Hepatocyte (in vitro differentiated cells): ENCODE measurements at regions not wholly inside any gene's neighbourhood (a gene's known extent, or its start where the extent isn't known, plus 50 kb on each side); places are given as distances from the start of the nearest gene placed in this dataset.

Source experiments
- DNase-seq: peaks from one replicate; pipeline ENCODE4 v3.0.0-alpha.2; 2016; ENCODE audit warnings: low spot score
- H2AFZ ChIP-seq: fragments of 200-600 bp; sonication (generic); 2 replicates; pipeline ENCODE4 v1.6.0; 2016; ENCODE audit warnings: antibody characterized with exemption, mild to moderate bottlenecking
- H3K27ac ChIP-seq: fragments of 200-600 bp; sonication (generic); 2 replicates; pipeline ENCODE4 v1.5.1; 2016; ENCODE audit warnings: mild to moderate bottlenecking
- H3K27me3 ChIP-seq: fragments of 200-600 bp; sonication (generic); 2 replicates; pipeline ENCODE4 v1.6.1; 2016
- H3K36me3 ChIP-seq: fragments of 200-600 bp; sonication (generic); replicated peaks from 2 replicates; pipeline ENCODE4 v1.5.1; 2016; ENCODE audit warnings: low read depth; ENCODE audit not compliant: insufficient read depth
- H3K4me1 ChIP-seq: fragments of 200-600 bp; sonication (generic); 2 replicates; pipeline ENCODE4 v1.5.1; 2016; ENCODE audit warnings: mild to moderate bottlenecking, moderate library complexity; ENCODE audit not compliant: insufficient read depth
- H3K4me2 ChIP-seq: fragments of 200-600 bp; sonication (generic); 2 replicates; pipeline ENCODE4 v1.6.0; 2016
- H3K4me3 ChIP-seq: fragments of 200-600 bp; sonication (generic); 2 replicates; pipeline ENCODE4 v1.5.1; 2016; ENCODE audit warnings: mild to moderate bottlenecking
- H3K79me2 ChIP-seq: fragments of 200-600 bp; sonication (generic); 2 replicates; pipeline ENCODE4 v1.6.0; 2017; ENCODE audit warnings: mild to moderate bottlenecking
- H3K9me2 ChIP-seq: fragments of 200-600 bp; sonication (generic); replicated peaks from 2 replicates; pipeline ENCODE4 v1.6.0; 2017; ENCODE audit warnings: mild to moderate bottlenecking; ENCODE audit not compliant: insufficient read depth
- H3K9me3 ChIP-seq: fragments of 200-600 bp; sonication (generic); 2 replicates; pipeline ENCODE4 v1.5.1; 2016; ENCODE audit warnings: low read depth, mild to moderate bottlenecking
- H4K20me1 ChIP-seq: fragments of 200-600 bp; sonication (generic); 2 replicates; pipeline ENCODE4 v1.6.0; 2016; ENCODE audit warnings: mild to moderate bottlenecking; ENCODE audit not compliant: insufficient read depth, poor library complexity, severe bottlenecking
- EZH2 ChIP-seq: fragments of 200-600 bp; sonication (generic); IDR thresholded peaks from 2 replicates; pipeline ENCODE4 v1.6.1; 2016; ENCODE audit warnings: antibody characterized with exemption, mild to moderate bottlenecking, borderline replicate concordance
- EZH2phosphoT487 ChIP-seq: fragments of 200-600 bp; sonication (generic); IDR thresholded peaks from one replicate; pipeline ENCODE4 v1.6.1; 2018; ENCODE audit warnings: antibody characterized with exemption, mild to moderate bottlenecking, low read depth, moderate library complexity; ENCODE audit not compliant: unreplicated experiment, severe bottlenecking
- whole genome bisulfite sequencing: methylation state at CpG from one replicate; pipeline ENCODE4 v1.1.6; 2016; ENCODE audit warnings: low lambda C conversion rate; ENCODE audit errors: missing lambda C conversion rate; 5-methylcytosine and 5-hydroxymethylcytosine counted together
- TF ChIP-seq, protein P1 (sequence below): fragments of 200-600 bp; sonication (generic); IDR thresholded peaks from 2 replicates; pipeline ENCODE4 v1.5.1; 2016; ENCODE audit warnings: antibody characterized with exemption, mild to moderate bottlenecking; ENCODE audit not compliant: poor library complexity

DNA sequence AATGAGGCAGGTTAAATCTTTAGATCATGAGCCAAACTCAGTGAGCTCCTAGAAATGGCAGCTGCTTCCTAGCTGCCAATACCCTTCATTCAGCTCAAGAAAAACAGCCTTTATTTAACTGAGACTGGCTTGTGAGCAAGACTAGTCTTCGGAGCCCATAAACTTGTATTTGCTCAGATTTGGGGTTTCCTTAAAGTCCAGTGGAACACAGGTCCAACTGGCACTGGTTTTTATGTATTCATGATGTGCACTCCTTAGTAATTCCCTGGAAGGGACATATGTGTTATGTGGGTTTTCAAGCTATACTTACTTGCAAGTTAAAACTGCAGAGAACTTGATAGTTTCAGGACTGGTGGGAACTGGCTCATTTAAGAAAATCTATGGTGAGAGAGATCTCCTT lies 380.1 kb upstream of the TMEM132C start:
- Histone ChIP-seq H2AFZ (no peak overlapping the region), H4K20me1 (no peaks in the 10 kb centered on the region), H3K27ac (no peak overlapping the region), H3K9me2 (no peaks in the 10 kb centered on the region), H3K4me3 (no peak overlapping the region), H3K9me3 (no peaks in the 10 kb centered on the region), H3K36me3 (no peaks in the 10 kb centered on the region), H3K4me2 (no peak overlapping the region), H3K4me1 (no peaks in the 10 kb centered on the region), H3K27me3 (no peaks in the 10 kb centered on the region), H3K79me2 (no peaks in the 10 kb centered on the region)
- no peak for DNase-seq
- 90% methylated on average over 1 of the region's 1 CpG for WGBS
- no peak for TF ChIP-seq EZH2phosphoT487
- TF ChIP-seq, protein P1, sequence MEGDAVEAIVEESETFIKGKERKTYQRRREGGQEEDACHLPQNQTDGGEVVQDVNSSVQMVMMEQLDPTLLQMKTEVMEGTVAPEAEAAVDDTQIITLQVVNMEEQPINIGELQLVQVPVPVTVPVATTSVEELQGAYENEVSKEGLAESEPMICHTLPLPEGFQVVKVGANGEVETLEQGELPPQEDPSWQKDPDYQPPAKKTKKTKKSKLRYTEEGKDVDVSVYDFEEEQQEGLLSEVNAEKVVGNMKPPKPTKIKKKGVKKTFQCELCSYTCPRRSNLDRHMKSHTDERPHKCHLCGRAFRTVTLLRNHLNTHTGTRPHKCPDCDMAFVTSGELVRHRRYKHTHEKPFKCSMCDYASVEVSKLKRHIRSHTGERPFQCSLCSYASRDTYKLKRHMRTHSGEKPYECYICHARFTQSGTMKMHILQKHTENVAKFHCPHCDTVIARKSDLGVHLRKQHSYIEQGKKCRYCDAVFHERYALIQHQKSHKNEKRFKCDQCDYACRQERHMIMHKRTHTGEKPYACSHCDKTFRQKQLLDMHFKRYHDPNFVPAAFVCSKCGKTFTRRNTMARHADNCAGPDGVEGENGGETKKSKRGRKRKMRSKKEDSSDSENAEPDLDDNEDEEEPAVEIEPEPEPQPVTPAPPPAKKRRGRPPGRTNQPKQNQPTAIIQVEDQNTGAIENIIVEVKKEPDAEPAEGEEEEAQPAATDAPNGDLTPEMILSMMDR: no peak
- no peak for TF ChIP-seq EZH2

DNA sequence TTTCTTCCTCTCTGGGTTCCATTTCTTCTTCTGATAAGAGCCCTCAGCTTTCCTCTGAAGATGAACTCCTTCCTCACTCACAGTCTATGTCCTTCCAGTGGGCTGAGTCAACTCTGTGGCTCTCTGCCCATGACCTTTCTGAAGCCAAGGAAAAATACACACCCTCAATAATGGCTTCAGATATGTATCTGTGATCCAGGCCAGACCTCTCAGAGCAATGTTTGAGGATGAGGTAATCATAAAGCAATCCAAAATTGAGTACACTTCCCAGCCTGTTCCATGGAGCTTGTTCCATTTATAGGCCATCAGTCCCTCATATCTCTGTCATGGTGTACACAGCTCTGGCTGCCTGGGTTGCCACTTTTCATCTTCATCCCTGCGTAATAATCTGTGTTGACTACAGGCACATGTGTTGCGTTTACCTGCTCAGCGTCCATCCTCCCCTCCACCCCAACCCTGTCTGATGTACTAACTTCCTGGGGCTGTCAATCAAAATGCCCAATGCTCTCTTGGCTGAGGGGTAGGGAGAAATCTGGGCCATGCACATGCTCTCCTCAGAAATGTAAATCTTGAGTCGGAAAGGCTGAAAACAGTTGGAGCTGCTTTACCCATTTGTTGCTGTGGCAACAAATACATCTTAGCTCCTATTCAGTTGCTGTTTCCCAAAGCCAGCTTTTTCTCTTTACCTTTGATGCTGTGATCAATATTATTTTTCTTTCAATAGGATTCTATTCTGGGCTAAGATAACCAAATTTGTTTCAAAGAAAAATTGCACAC lies 377.8 kb upstream of the TMEM132C start:
- no peaks in the 10 kb centered on the region for H3K9me3 ChIP-seq
- no peaks in the 10 kb centered on the region for H4K20me1 ChIP-seq
- WGBS: 78% methylated on average over 4 of the region's 4 CpGs
- H3K27ac ChIP-seq: no peak overlapping the region
- no peak overlapping the region for H3K4me3 ChIP-seq
- DNase-seq: no peak
- H3K9me2 ChIP-seq: no peaks in the 10 kb centered on the region
- no peaks in the 10 kb centered on the region for H3K79me2 ChIP-seq
- no peak overlapping the region for H2AFZ ChIP-seq
- H3K4me1 ChIP-seq: no peaks in the 10 kb centered on the region
- TF ChIP-seq EZH2phosphoT487: no peak
- no peak for TF ChIP-seq EZH2
- TF ChIP-seq, protein P1: no peak
- no peaks in the 10 kb centered on the region for H3K36me3 ChIP-seq
- H3K4me2 ChIP-seq: no peak overlapping the region
- no peaks in the 10 kb centered on the region for H3K27me3 ChIP-seq

DNA sequence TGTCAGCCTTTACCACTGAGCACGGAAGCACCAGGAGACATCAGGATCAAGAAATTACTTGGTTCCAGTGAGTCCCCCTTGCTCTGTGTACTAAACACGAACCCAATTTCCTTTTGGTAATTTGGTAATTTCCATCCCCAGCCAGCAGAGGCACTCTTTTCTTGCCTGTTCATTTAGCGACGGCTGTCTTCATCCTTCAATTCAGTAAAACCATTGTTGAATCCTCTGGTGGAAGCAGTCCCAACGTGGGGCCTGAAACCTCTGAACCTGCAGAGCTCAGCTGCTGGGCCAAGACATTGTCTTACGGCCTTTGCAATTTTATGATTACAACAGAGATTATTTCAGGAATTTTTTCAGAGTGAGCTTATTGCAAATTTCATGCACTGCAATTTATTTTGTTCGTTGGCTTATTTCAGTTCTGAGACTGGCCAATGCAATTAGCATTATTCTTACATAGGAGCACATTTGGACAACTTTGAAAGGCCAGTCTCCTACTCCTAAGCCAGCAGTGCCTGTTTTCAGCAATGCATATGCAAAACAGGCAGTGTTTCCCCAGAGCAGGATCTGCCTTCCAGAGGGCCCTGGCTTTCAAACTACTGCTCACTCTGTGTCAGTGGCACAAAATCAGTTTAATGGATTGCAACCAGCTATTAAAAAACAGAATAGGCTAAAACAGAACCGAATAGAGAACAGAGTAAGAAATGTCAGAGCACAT lies 372.9 kb upstream of the TMEM132C start:
- Histone ChIP-seq H2AFZ (no peak overlapping the region), H3K4me3 (no peak overlapping the region), H3K36me3 (no peaks in the 10 kb centered on the region), H3K27ac (no peak overlapping the region), H3K79me2 (no peaks in the 10 kb centered on the region), H3K9me2 (no peaks in the 10 kb centered on the region), H4K20me1 (no peaks in the 10 kb centered on the region), H3K27me3 (no peaks in the 10 kb centered on the region), H3K9me3 (no peaks in the 10 kb centered on the region), H3K4me2 (no peak overlapping the region), H3K4me1 (no peaks in the 10 kb centered on the region)
- TF ChIP-seq EZH2phosphoT487 (no peak), EZH2 (no peak)
- TF ChIP-seq, protein P1: peak; percentile 35
- DNase-seq: no peak
- 48% methylated on average over 8 of the region's 8 CpGs for WGBS
